ENCODE measurements at regions not wholly inside any gene's neighbourhood (a gene's known extent, or its start where the extent isn't known, plus 50 kb on each side); places are given as distances from the start of the nearest gene placed in this dataset.
A peak's percentile ranks its signal among the peaks of the same experiment; 100 is the strongest.
"Not testable (repeated sequence)": the region's sequence is repeated elsewhere in the genome, so short reads cannot be mapped to it uniquely, and the experiment has no call there.

GRCh38 chr9:78144663-78145377, 91.1 kb upstream of the CEP78 start:
- Histone ChIP-seq H3K27ac (ENCODE audit: insufficient read depth, low read depth, low read length, poor library complexity, severe bottlenecking) (no peak overlapping the region), H3K27me3 (ENCODE audit: control insufficient read depth, insufficient read depth, low read length, poor library complexity, severe bottlenecking) (no peaks in the 10 kb centered on the region)
- 89 to 94% methylated on average over 3 of the region's 3 CpGs for WGBS, 2 experiments

GRCh38 chr9:78144008-78144381, 91.9 kb upstream of the CEP78 start:
- H3K9me3 ChIP-seq (ENCODE audit: control insufficient read depth, low read length): no peaks in the 10 kb centered on the region
- H3K27me3 ChIP-seq (ENCODE audit: control insufficient read depth, insufficient read depth, low read length, poor library complexity, severe bottlenecking): no peaks in the 10 kb centered on the region
- 93% methylated on average over 1 of the region's 1 CpG; no CpG with 5 or more reads in 1 of the 2 experiments for WGBS, 2 experiments
- H3K27ac ChIP-seq (ENCODE audit: insufficient read depth, low read depth, low read length, poor library complexity, severe bottlenecking): no peak overlapping the region
- H3K4me3 ChIP-seq (ENCODE audit: insufficient read depth, low read depth, low read length): no peak overlapping the region
- H3K4me1 ChIP-seq (ENCODE audit: control insufficient read depth, insufficient read depth, low read length): no peaks in the 10 kb centered on the region
- no peaks in the 10 kb centered on the region for H3K36me3 ChIP-seq (ENCODE audit: control insufficient read depth, insufficient read depth, low read length)

More at GRCh38 chr9:78144663-78145377, 91.1 kb upstream of the CEP78 start:
- Histone ChIP-seq H3K36me3 (ENCODE audit: control insufficient read depth, insufficient read depth, low read length) (no peaks in the 10 kb centered on the region), H3K4me3 (ENCODE audit: insufficient read depth, low read depth, low read length) (no peak overlapping the region), H3K4me1 (ENCODE audit: control insufficient read depth, insufficient read depth, low read length) (no peaks in the 10 kb centered on the region), H3K9me3 (ENCODE audit: control insufficient read depth, low read length) (no peaks in the 10 kb centered on the region)

- H3K4me1 ChIP-seq (ENCODE audit: control insufficient read depth, insufficient read depth, low read length): no peaks in the 10 kb centered on the region
- peak overlapping the region; percentile 8 for H3K27ac ChIP-seq (ENCODE audit: insufficient read depth, low read depth, low read length, poor library complexity, severe bottlenecking)
- WGBS, 2 experiments: 39 to 76% methylated on average over 2 to 3 of the region's 3 CpGs
- no peaks in the 10 kb centered on the region for H3K36me3 ChIP-seq (ENCODE audit: control insufficient read depth, insufficient read depth, low read length)
- H3K27me3 ChIP-seq (ENCODE audit: control insufficient read depth, insufficient read depth, low read length, poor library complexity, severe bottlenecking): no peaks in the 10 kb centered on the region
- H3K4me3 ChIP-seq (ENCODE audit: insufficient read depth, low read depth, low read length): no peak overlapping the region
- H3K9me3 ChIP-seq (ENCODE audit: control insufficient read depth, low read length): no peaks in the 10 kb centered on the region
Measured at GRCh38 chr9:78143281-78144007, 92.4 kb upstream of the CEP78 start.

GRCh38 chr9:78142264-78142663, 93.6 kb upstream of the CEP78 start:
- not testable (repeated sequence) for H3K27ac ChIP-seq (ENCODE audit: insufficient read depth, low read depth, low read length, poor library complexity, severe bottlenecking); H3K27me3 ChIP-seq (ENCODE audit: control insufficient read depth, insufficient read depth, low read length, poor library complexity, severe bottlenecking); H3K4me3 ChIP-seq (ENCODE audit: insufficient read depth, low read depth, low read length); H3K36me3 ChIP-seq (ENCODE audit: control insufficient read depth, insufficient read depth, low read length); H3K9me3 ChIP-seq (ENCODE audit: control insufficient read depth, low read length); H3K4me1 ChIP-seq (ENCODE audit: control insufficient read depth, insufficient read depth, low read length)
- 94 to 98% methylated on average over 2 to 3 of the region's 3 CpGs for WGBS, 2 experiments

GRCh38 chr9:78133751-78134150, 102.1 kb upstream of the CEP78 start:
- Histone ChIP-seq H3K4me3 (ENCODE audit: insufficient read depth, low read depth, low read length) (no peak overlapping the region), H3K27me3 (ENCODE audit: control insufficient read depth, insufficient read depth, low read length, poor library complexity, severe bottlenecking) (no peaks in the 10 kb centered on the region), H3K4me1 (ENCODE audit: control insufficient read depth, insufficient read depth, low read length) (no peaks in the 10 kb centered on the region), H3K36me3 (ENCODE audit: control insufficient read depth, insufficient read depth, low read length) (no peaks in the 10 kb centered on the region), H3K9me3 (ENCODE audit: control insufficient read depth, low read length) (no peaks in the 10 kb centered on the region), H3K27ac (ENCODE audit: insufficient read depth, low read depth, low read length, poor library complexity, severe bottlenecking) (no peak overlapping the region)
- 88 to 93% methylated on average over 1 of the region's 1 CpG for WGBS, 2 experiments

- WGBS, 2 experiments: 81 to 90% methylated on average over 2 of the region's 2 CpGs
- Histone ChIP-seq H3K9me3 (ENCODE audit: control insufficient read depth, low read length) (no peaks in the 10 kb centered on the region), H3K36me3 (ENCODE audit: control insufficient read depth, insufficient read depth, low read length) (no peaks in the 10 kb centered on the region), H3K27ac (ENCODE audit: insufficient read depth, low read depth, low read length, poor library complexity, severe bottlenecking) (no peak overlapping the region), H3K4me1 (ENCODE audit: control insufficient read depth, insufficient read depth, low read length) (no peaks in the 10 kb centered on the region), H3K27me3 (ENCODE audit: control insufficient read depth, insufficient read depth, low read length, poor library complexity, severe bottlenecking) (no peaks in the 10 kb centered on the region), H3K4me3 (ENCODE audit: insufficient read depth, low read depth, low read length) (no peak overlapping the region)
Measured at GRCh38 chr9:78132701-78133058, 101.1 kb upstream of the GNAQ start.

- Histone ChIP-seq H3K9me3 (ENCODE audit: control insufficient read depth, low read length) (no peaks in the 10 kb centered on the region), H3K27me3 (ENCODE audit: control insufficient read depth, insufficient read depth, low read length, poor library complexity, severe bottlenecking) (no peaks in the 10 kb centered on the region), H3K27ac (ENCODE audit: insufficient read depth, low read depth, low read length, poor library complexity, severe bottlenecking) (no peak overlapping the region), H3K4me1 (ENCODE audit: control insufficient read depth, insufficient read depth, low read length) (no peaks in the 10 kb centered on the region), H3K4me3 (ENCODE audit: insufficient read depth, low read depth, low read length) (no peak overlapping the region), H3K36me3 (ENCODE audit: control insufficient read depth, insufficient read depth, low read length) (no peaks in the 10 kb centered on the region)
- 90 to 93% methylated on average over 2 of the region's 2 CpGs for WGBS, 2 experiments
Measured at GRCh38 chr9:78131969-78132700, 100.5 kb upstream of the GNAQ start.

GRCh38 chr9:78130853-78131252, 99.2 kb upstream of the GNAQ start:
- Histone ChIP-seq H3K9me3 (ENCODE audit: control insufficient read depth, low read length) (no peaks in the 10 kb centered on the region), H3K4me3 (ENCODE audit: insufficient read depth, low read depth, low read length) (no peak overlapping the region), H3K36me3 (ENCODE audit: control insufficient read depth, insufficient read depth, low read length) (no peaks in the 10 kb centered on the region), H3K27me3 (ENCODE audit: control insufficient read depth, insufficient read depth, low read length, poor library complexity, severe bottlenecking) (no peaks in the 10 kb centered on the region), H3K27ac (ENCODE audit: insufficient read depth, low read depth, low read length, poor library complexity, severe bottlenecking) (no peak overlapping the region), H3K4me1 (ENCODE audit: control insufficient read depth, insufficient read depth, low read length) (no peaks in the 10 kb centered on the region)

- Histone ChIP-seq H3K36me3 (ENCODE audit: control insufficient read depth, insufficient read depth, low read length) (no peaks in the 10 kb centered on the region), H3K27me3 (ENCODE audit: control insufficient read depth, insufficient read depth, low read length, poor library complexity, severe bottlenecking) (no peaks in the 10 kb centered on the region), H3K27ac (ENCODE audit: insufficient read depth, low read depth, low read length, poor library complexity, severe bottlenecking) (no peak overlapping the region), H3K9me3 (ENCODE audit: control insufficient read depth, low read length) (no peaks in the 10 kb centered on the region), H3K4me3 (ENCODE audit: insufficient read depth, low read depth, low read length) (no peak overlapping the region), H3K4me1 (ENCODE audit: control insufficient read depth, insufficient read depth, low read length) (no peaks in the 10 kb centered on the region)
- 72 to 76% methylated on average over 6 of the region's 6 CpGs for WGBS, 2 experiments
Measured at GRCh38 chr9:78130004-78130403, 98.4 kb upstream of the GNAQ start.

All from ectodermal cell (in vitro differentiated cells).